ENCODE measurements at regions not wholly inside any gene's neighbourhood (a gene's known extent, or its start where the extent isn't known, plus 50 kb on each side); places are given as distances from the start of the nearest gene placed in this dataset.

DNA sequence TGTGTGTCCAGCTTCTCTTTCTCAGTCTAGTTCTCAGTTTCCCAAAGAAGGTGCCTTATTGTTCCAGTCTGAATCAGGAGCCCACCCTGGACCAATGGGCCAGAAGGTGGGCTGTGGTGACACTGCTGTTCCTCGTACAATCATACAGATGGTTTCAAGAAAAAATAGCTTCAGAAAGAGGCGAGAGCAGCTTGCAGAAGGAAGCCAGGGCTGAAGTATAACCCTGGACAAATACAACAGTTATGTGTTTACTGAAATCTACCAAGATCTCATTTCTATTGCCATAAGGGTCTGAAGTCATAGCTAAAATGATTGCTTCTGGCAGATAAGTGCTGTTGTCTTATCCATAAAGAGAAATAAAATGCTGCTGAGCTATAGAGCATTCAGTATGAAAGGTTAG, 75.4 kb downstream of the PFDN4 start:
- ChIA-PET POLR2A (no interaction called here), CTCF (no interaction called here)
- Histone ChIP-seq H3K27ac (ENCODE audit: low read depth, low read length) (no peak overlapping the region), H3K4me3 (ENCODE audit: low read depth, low read length) (no peak overlapping the region), H3K27me3 (ENCODE audit: control insufficient read depth, insufficient read depth, low read length) (no peaks in the 10 kb centered on the region), H3K9me3 (ENCODE audit: control insufficient read depth, insufficient read depth, low read length) (no peaks in the 10 kb centered on the region)
- no peak for DNase-seq (ENCODE audit: low read depth, low spot score)
- TF ChIP-seq, protein P1, sequence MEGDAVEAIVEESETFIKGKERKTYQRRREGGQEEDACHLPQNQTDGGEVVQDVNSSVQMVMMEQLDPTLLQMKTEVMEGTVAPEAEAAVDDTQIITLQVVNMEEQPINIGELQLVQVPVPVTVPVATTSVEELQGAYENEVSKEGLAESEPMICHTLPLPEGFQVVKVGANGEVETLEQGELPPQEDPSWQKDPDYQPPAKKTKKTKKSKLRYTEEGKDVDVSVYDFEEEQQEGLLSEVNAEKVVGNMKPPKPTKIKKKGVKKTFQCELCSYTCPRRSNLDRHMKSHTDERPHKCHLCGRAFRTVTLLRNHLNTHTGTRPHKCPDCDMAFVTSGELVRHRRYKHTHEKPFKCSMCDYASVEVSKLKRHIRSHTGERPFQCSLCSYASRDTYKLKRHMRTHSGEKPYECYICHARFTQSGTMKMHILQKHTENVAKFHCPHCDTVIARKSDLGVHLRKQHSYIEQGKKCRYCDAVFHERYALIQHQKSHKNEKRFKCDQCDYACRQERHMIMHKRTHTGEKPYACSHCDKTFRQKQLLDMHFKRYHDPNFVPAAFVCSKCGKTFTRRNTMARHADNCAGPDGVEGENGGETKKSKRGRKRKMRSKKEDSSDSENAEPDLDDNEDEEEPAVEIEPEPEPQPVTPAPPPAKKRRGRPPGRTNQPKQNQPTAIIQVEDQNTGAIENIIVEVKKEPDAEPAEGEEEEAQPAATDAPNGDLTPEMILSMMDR (IDR thresholded peaks at IDR 0.05; ENCODE audit: low read depth, low read length) = no peak

DNA sequence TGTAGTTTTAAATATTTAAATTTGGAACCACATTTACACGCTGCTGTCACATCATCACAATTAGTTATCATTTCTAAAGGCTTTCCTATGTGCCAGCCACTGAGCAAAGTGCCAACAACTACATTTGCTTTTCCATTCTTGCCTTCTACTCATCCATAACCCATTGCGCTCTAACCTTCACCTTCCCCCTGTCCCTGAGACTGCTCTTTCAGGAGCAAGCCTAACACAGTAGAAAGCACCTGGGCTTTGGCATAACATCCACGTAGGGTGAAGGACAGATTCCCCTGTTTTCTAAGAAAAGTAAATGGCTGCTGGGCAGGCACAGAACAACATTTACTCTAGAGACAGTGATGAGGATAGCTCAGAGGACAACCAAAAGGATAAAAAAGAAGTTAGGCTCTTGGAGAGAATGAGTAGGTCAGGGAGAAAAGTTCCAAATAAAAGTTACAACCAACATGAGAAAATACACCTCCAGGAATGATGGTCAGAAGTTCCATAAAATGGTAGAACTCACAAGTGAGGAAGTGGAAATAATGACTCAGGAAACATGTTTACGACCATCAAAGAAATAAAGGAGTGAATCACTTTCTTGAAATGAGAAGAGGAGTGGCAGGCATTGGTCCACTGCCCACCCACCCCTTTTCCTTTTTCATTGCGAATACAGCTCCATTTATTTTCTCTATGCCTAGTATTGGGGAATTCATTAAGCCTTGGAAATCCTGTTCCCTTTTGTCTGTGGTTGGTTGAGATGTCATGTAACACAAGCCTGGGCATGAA, 77.2 kb downstream of the PFDN4 start:
- Histone ChIP-seq H3K4me3 (ENCODE audit: low read depth, low read length) (no peak overlapping the region), H3K27me3 (ENCODE audit: control insufficient read depth, insufficient read depth, low read length) (no peaks in the 10 kb centered on the region), H3K27ac (ENCODE audit: low read depth, low read length) (no peak overlapping the region), H3K9me3 (ENCODE audit: control insufficient read depth, insufficient read depth, low read length) (no peaks in the 10 kb centered on the region)
- CTCF ChIA-PET = no interaction called here
- DNase-seq (ENCODE audit: low read depth, low spot score) = no peak
- POLR2A ChIA-PET = no interaction called here
- TF ChIP-seq, protein P1 (IDR thresholded peaks at IDR 0.05; ENCODE audit: low read depth, low read length) = no peak

DNA sequence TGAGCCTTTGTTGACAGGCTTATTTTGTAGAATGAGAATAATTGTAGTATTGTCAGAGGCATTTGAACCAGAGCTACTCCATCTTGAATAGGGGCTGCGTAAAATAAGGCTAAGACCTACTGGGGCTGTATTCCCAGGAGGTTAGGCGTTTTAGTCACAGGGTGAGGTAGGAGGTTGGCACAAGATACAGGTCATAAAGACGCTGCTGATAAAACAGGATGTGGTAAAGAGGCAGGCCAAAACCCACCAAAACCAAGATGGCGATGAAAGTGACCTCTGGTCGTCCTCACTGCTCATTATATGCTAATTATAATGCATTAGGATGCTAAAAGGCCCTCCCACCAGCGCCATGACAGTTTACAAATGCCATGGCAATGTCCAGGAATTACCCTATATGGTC, 82.7 kb downstream of the PFDN4 start:
- POLR2A ChIA-PET = no interaction called here
- TF ChIP-seq, protein P1 (IDR thresholded peaks at IDR 0.05; ENCODE audit: low read depth, low read length) = no peak
- DNase-seq (ENCODE audit: low read depth, low spot score) = no peak
- CTCF ChIA-PET = interaction anchor here (1.6 kb wide), 1 partner anchor 357 kb away, joined by 5 read pairs; no protein-coding TSS in a partner anchor
- Histone ChIP-seq H3K4me3 (ENCODE audit: low read depth, low read length) (no peak overlapping the region), H3K27ac (ENCODE audit: low read depth, low read length) (no peak overlapping the region), H3K9me3 (ENCODE audit: control insufficient read depth, insufficient read depth, low read length) (no peaks in the 10 kb centered on the region), H3K27me3 (ENCODE audit: control insufficient read depth, insufficient read depth, low read length) (peaks cover 1% of the 10 kb centered on the region)

DNA sequence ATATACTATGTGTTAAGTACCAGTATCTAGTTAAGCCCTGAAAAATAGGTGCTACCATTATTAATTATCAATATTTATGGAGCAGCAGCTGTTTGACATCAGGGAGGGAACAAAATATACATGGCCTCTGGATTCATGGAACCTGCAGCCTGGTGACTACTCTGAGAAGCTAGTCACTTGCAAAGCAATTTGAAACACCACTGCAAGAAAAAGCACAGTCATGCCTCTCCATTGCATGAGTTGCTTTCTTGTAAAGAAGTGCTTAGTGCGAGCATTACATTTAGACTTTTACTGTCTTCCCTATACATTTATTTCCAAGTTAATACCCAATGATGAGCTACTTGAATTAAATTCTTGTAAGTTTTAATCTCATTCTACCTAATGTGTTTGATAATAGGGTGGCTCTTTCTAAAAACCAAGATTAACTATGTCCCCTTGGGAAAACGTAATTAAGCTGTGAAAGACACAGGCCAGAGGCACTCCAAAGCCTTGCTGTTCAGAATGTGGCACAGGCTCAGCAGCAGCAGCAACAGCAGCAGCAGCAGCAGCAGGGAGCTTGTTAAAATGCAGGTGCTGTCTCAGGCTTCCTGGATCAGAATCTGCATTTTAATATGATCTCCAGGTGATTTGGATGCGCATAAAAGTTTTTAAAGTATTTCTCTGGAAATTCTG, 83.6 kb downstream of the PFDN4 start:
- TF ChIP-seq, protein P1 (IDR thresholded peaks at IDR 0.05; ENCODE audit: low read depth, low read length) = no peak
- Histone ChIP-seq H3K4me3 (ENCODE audit: low read depth, low read length) (no peak overlapping the region), H3K27ac (ENCODE audit: low read depth, low read length) (no peak overlapping the region), H3K27me3 (ENCODE audit: control insufficient read depth, insufficient read depth, low read length) (peaks cover 2% of the 10 kb centered on the region), H3K9me3 (ENCODE audit: control insufficient read depth, insufficient read depth, low read length) (no peaks in the 10 kb centered on the region)
- DNase-seq (ENCODE audit: low read depth, low spot score) = no peak
- ChIA-PET POLR2A (no interaction called here), CTCF (no interaction called here)

- Histone ChIP-seq H3K9me3 (ENCODE audit: control insufficient read depth, insufficient read depth, low read length) (no peaks in the 10 kb centered on the region), H3K27me3 (ENCODE audit: control insufficient read depth, insufficient read depth, low read length) (peaks cover 2% of the 10 kb centered on the region), H3K4me3 (ENCODE audit: low read depth, low read length) (no peak overlapping the region), H3K27ac (ENCODE audit: low read depth, low read length) (no peak overlapping the region)
- CTCF ChIA-PET = no interaction called here
- TF ChIP-seq, protein P1 (IDR thresholded peaks at IDR 0.05; ENCODE audit: low read depth, low read length) = no peak
- no peak for DNase-seq (ENCODE audit: low read depth, low spot score)
- POLR2A ChIA-PET = no interaction called here
Measured at GRCh38 chr20:54292185-54292584, 84.3 kb downstream of the PFDN4 start.

All from AG04450 (cell line).